ENCODE measurements at regions not wholly inside any gene's neighbourhood (a gene's known extent, or its start where the extent isn't known, plus 50 kb on each side); places are given as distances from the start of the nearest gene placed in this dataset.

GRCh38 chr14:100441271-100441947, 118.3 kb downstream of the SLC25A47 start:
- Histone ChIP-seq H3K27me3 (no peaks in the 10 kb centered on the region), H3K4me1 (peaks cover 26% of the 10 kb centered on the region), H3K4me3 (no peak overlapping the region), H3K27ac (no peak overlapping the region), H3K9me3 (no peaks in the 10 kb centered on the region), H3K36me3 (no peaks in the 10 kb centered on the region)
- TF ChIP-seq, protein P1, sequence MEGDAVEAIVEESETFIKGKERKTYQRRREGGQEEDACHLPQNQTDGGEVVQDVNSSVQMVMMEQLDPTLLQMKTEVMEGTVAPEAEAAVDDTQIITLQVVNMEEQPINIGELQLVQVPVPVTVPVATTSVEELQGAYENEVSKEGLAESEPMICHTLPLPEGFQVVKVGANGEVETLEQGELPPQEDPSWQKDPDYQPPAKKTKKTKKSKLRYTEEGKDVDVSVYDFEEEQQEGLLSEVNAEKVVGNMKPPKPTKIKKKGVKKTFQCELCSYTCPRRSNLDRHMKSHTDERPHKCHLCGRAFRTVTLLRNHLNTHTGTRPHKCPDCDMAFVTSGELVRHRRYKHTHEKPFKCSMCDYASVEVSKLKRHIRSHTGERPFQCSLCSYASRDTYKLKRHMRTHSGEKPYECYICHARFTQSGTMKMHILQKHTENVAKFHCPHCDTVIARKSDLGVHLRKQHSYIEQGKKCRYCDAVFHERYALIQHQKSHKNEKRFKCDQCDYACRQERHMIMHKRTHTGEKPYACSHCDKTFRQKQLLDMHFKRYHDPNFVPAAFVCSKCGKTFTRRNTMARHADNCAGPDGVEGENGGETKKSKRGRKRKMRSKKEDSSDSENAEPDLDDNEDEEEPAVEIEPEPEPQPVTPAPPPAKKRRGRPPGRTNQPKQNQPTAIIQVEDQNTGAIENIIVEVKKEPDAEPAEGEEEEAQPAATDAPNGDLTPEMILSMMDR (IDR thresholded peaks at IDR 0.05) = no peak
- TF ChIP-seq POLR2A (IDR thresholded peaks at IDR 0.05) = no peak
- no peak for TF ChIP-seq POLR2AphosphoS5 (IDR thresholded peaks at IDR 0.05; ENCODE audit: insufficient read depth in 1 of 2, low read depth in 1 of 2)
- intact Hi-C loops (cut with DNase I) = no loop called here
- DNase-seq (ENCODE audit: extremely low spot score in 2 of 2) = peak in 1 of 2 donors; percentile 44

GRCh38 chr14:100442036-100442435, 118.9 kb downstream of the SLC25A47 start:
- peaks cover 26% of the 10 kb centered on the region for H3K4me1 ChIP-seq
- H3K27me3 ChIP-seq = no peaks in the 10 kb centered on the region
- no peak overlapping the region for H3K27ac ChIP-seq
- H3K36me3 ChIP-seq = no peaks in the 10 kb centered on the region
- no peak for DNase-seq (ENCODE audit: extremely low spot score in 2 of 2)
- TF ChIP-seq POLR2A (IDR thresholded peaks at IDR 0.05) (no peak), POLR2AphosphoS5 (IDR thresholded peaks at IDR 0.05; ENCODE audit: insufficient read depth in 1 of 2, low read depth in 1 of 2) (no peak)
- TF ChIP-seq, protein P1 (IDR thresholded peaks at IDR 0.05) = no peak
- no peak overlapping the region for H3K4me3 ChIP-seq
- intact Hi-C loops (cut with DNase I) = no loop called here
- no peaks in the 10 kb centered on the region for H3K9me3 ChIP-seq

DNA sequence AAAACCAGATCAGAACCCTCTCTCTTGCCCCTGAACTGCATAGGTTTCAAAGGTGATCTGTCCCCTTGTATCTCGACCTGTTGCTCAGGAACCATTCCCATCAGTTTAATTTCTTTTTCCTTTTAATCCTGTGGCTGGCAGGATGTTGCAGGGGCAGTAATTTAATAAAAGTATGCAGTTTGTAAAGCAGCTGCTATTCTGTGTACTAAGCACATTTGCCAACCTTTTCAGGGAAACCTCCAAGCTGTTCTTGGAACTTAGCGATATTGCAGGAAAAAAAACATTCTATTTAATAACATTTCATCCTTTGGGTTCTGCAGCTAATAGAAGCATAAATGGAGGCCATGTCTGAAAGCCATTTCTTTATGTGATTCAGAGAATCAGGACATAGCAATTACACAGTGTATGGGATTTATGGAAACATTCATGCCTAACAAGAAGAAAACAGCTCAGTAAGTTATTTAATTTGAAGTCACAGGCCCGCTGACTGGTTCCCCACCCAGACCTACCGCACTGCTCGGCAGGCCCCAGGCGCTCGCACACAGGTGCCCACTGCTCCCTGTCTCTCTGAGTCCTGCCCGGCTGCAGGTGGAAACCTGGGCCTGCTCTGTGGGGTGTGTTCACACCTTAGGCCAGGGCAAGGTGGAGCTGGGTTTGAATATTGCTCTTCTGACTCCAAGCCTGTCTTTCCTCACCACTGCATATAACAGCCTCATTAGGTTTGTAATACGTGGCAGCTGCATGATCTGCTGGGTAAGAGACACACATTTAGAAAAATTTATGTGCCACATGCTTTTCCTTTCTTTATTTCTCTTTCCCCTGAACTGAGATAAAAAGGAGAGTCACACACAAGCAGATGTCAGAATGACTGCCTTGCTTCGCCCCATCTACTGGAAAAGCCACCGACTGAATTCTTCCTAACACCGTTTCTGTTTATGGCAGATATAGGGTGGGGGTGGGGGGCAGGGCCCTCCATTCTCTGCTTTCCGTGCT, 119.7 kb downstream of the SLC25A47 start:
- no peaks in the 10 kb centered on the region for H3K27me3 ChIP-seq
- TF ChIP-seq, protein P1 (IDR thresholded peaks at IDR 0.05) = no peak
- TF ChIP-seq POLR2AphosphoS5 (IDR thresholded peaks at IDR 0.05; ENCODE audit: insufficient read depth in 1 of 2, low read depth in 1 of 2) = no peak
- no peak for TF ChIP-seq POLR2A (IDR thresholded peaks at IDR 0.05)
- no peak overlapping the region for H3K4me3 ChIP-seq
- peaks cover 26% of the 10 kb centered on the region for H3K4me1 ChIP-seq
- peak in 1 of 2 donors; percentile 52 for DNase-seq (ENCODE audit: extremely low spot score in 2 of 2)
- intact Hi-C loops (cut with DNase I) = no loop called here
- H3K36me3 ChIP-seq = no peaks in the 10 kb centered on the region
- no peaks in the 10 kb centered on the region for H3K9me3 ChIP-seq
- H3K27ac ChIP-seq = no peak overlapping the region

DNA sequence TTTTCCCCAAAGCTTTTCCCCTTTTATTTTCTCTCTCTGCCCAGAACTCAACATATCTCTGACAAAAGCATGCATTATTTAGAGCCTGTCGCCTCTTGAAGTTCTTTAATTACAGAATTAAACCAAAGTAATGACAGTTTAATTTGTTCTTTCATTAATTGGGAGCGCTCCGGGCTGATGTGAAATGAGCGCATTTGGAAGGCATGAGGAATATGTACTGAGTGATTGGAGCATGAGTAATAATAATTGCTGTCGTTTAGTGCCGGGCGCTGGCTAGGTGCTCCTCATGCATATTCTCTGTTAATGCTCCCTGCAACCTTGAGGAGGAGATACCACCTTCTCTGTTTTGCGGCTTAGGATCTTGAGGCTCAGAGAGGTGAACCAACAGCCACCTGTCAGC, 120.5 kb downstream of the SLC25A47 start:
- peak in 1 of 2 donors; percentile 29 for DNase-seq (ENCODE audit: extremely low spot score in 2 of 2)
- intact Hi-C loops (cut with DNase I) = no loop called here
- Histone ChIP-seq H3K36me3 (no peaks in the 10 kb centered on the region), H3K4me3 (no peak overlapping the region), H3K9me3 (no peaks in the 10 kb centered on the region), H3K27ac (no peak overlapping the region), H3K27me3 (no peaks in the 10 kb centered on the region), H3K4me1 (peaks cover 26% of the 10 kb centered on the region)
- TF ChIP-seq, protein P1 (IDR thresholded peaks at IDR 0.05) = no peak
- TF ChIP-seq POLR2A (IDR thresholded peaks at IDR 0.05) (no peak), POLR2AphosphoS5 (IDR thresholded peaks at IDR 0.05; ENCODE audit: insufficient read depth in 1 of 2, low read depth in 1 of 2) (no peak)
